ENCODE measurements at regions not wholly inside any gene's neighbourhood (a gene's known extent, or its start where the extent isn't known, plus 50 kb on each side); places are given as distances from the start of the nearest gene placed in this dataset.

GRCh38 chr3:4235690-4236089, 67.5 kb upstream of the SETMAR start:
- intact Hi-C loops (cut with DNase I), result no loop called here
- Histone ChIP-seq H3K36me3 (replicated peaks in 1 of 2; ENCODE audit: insufficient read depth in 1 of 2, low read depth in 2 of 2) (no peaks in the 10 kb centered on the region), H3K9me3 (no peaks in the 10 kb centered on the region), H3K27ac (no peak overlapping the region), H3K4me3 (no peak overlapping the region), H3K4me1 (no peaks in the 10 kb centered on the region), H3K27me3 (no peaks in the 10 kb centered on the region)
- 68 to 84% methylated on average over 3 of the region's 3 CpGs for WGBS, 2 donors
- TF ChIP-seq POLR2A (IDR thresholded peaks at IDR 0.05) (no peak), CTCF (IDR thresholded peaks at IDR 0.05) (no peak)
- DNase-seq (no peak), ATAC-seq (no peak)

GRCh38 chr3:4241595-4242170, 61.5 kb upstream of the SETMAR start:
- DNase-seq, result no peak
- TF ChIP-seq CTCF (IDR thresholded peaks at IDR 0.05) (no peak), POLR2A (IDR thresholded peaks at IDR 0.05) (no peak)
- no peaks in the 10 kb centered on the region for H3K27me3 ChIP-seq
- intact Hi-C loops (cut with DNase I), result no loop called here
- no peak overlapping the region for H3K27ac ChIP-seq
- H3K36me3 ChIP-seq (replicated peaks in 1 of 2; ENCODE audit: insufficient read depth in 1 of 2, low read depth in 2 of 2), result no peaks in the 10 kb centered on the region
- H3K9me3 ChIP-seq, result no peaks in the 10 kb centered on the region
- WGBS, 2 donors, result 65 to 78% methylated on average over 8 of the region's 8 CpGs
- ATAC-seq, result no peak
- H3K4me3 ChIP-seq, result no peak overlapping the region
- H3K4me1 ChIP-seq, result no peaks in the 10 kb centered on the region

GRCh38 chr3:4245671-4246070, 57.5 kb upstream of the SETMAR start:
- Histone ChIP-seq H3K4me3 (no peak overlapping the region), H3K4me1 (no peaks in the 10 kb centered on the region), H3K36me3 (replicated peaks in 1 of 2; ENCODE audit: insufficient read depth in 1 of 2, low read depth in 2 of 2) (no peaks in the 10 kb centered on the region), H3K9me3 (no peaks in the 10 kb centered on the region), H3K27ac (no peak overlapping the region), H3K27me3 (no peaks in the 10 kb centered on the region)
- no peak for TF ChIP-seq POLR2A (IDR thresholded peaks at IDR 0.05)
- TF ChIP-seq CTCF (IDR thresholded peaks at IDR 0.05), result no peak
- DNase-seq (no peak), ATAC-seq (no peak)
- 60 to 66% methylated on average over 9 of the region's 9 CpGs for WGBS, 2 donors
- intact Hi-C loops (cut with DNase I), result no loop called here

- Histone ChIP-seq H3K4me3 (no peak overlapping the region), H3K9me3 (no peaks in the 10 kb centered on the region), H3K36me3 (replicated peaks in 1 of 2; ENCODE audit: insufficient read depth in 1 of 2, low read depth in 2 of 2) (no peaks in the 10 kb centered on the region), H3K4me1 (no peaks in the 10 kb centered on the region), H3K27ac (no peak overlapping the region), H3K27me3 (no peaks in the 10 kb centered on the region)
- no peak for TF ChIP-seq CTCF (IDR thresholded peaks at IDR 0.05)
- no peak for TF ChIP-seq POLR2A (IDR thresholded peaks at IDR 0.05)
- 85 to 94% methylated on average over 1 of the region's 1 CpG for WGBS, 2 donors
- ATAC-seq (no peak), DNase-seq (no peak)
- intact Hi-C loops (cut with DNase I), result no loop called here
Measured at GRCh38 chr3:4247391-4247790, 55.8 kb upstream of the SETMAR start.

GRCh38 chr3:4250064-4250463, 53.1 kb upstream of the SETMAR start:
- no peaks in the 10 kb centered on the region for H3K27me3 ChIP-seq
- H3K4me1 ChIP-seq, result no peaks in the 10 kb centered on the region
- WGBS, 2 donors, result 70 to 74% methylated on average over 4 of the region's 4 CpGs
- H3K27ac ChIP-seq, result no peak overlapping the region
- H3K4me3 ChIP-seq, result no peak overlapping the region
- no peak for DNase-seq
- no peak for ATAC-seq
- intact Hi-C loops (cut with DNase I), result no loop called here
- H3K9me3 ChIP-seq, result no peaks in the 10 kb centered on the region
- H3K36me3 ChIP-seq (replicated peaks in 1 of 2; ENCODE audit: insufficient read depth in 1 of 2, low read depth in 2 of 2), result no peaks in the 10 kb centered on the region
- TF ChIP-seq POLR2A (IDR thresholded peaks at IDR 0.05) (no peak), CTCF (IDR thresholded peaks at IDR 0.05) (no peak)

Measured in body of pancreas (tissue), 4 donors.